GM10266 (cell line): ENCODE measurements at regions not wholly inside any gene's neighbourhood (a gene's known extent, or its start where the extent isn't known, plus 50 kb on each side); places are given as distances from the start of the nearest gene placed in this dataset.
"Not testable (repeated sequence)": the region's sequence is repeated elsewhere in the genome, so short reads cannot be mapped to it uniquely, and the experiment has no call there.

ENCODE experiments used
- DNase-seq: peaks from one replicate; pipeline ENCODE4 v3.0.0; 2012; ENCODE audit errors: extremely low spot score
- CTCF ChIP-seq: IDR thresholded peaks from 2 replicates; pipeline ENCODE4 v1.5.1; 2012; ENCODE audit warnings: mild to moderate bottlenecking, low read depth; ENCODE audit not compliant: control insufficient read depth, insufficient read depth; ENCODE audit errors: missing control alignments

- TF ChIP-seq CTCF = no peak
These were observed 155.9 kb downstream of the SEC23IP start for GRCh38 chr10:120048391-120048790.

GRCh38 chr10:120051671-120052070 lies 159.1 kb downstream of the SEC23IP start:
- no peak for DNase-seq
- TF ChIP-seq CTCF = no peak

More at GRCh38 chr10:120048391-120048790, 155.9 kb downstream of the SEC23IP start:
- DNase-seq = no peak

GRCh38 chr10:120052964-120053702 lies 160.6 kb downstream of the SEC23IP start:
- no peak for DNase-seq
- no peak for TF ChIP-seq CTCF

- not testable (repeated sequence) for DNase-seq
These were observed 167.3 kb downstream of the SEC23IP start for GRCh38 chr10:120059790-120060189.

GRCh38 chr10:120067427-120067826 lies 174.9 kb downstream of the SEC23IP start:
- TF ChIP-seq CTCF = no peak
- no peak for DNase-seq

GRCh38 chr10:120069700-120070099 lies 177.2 kb downstream of the SEC23IP start:
- DNase-seq = no peak

GRCh38 chr10:120075349-120075748 lies 182.8 kb downstream of the SEC23IP start:
- TF ChIP-seq CTCF = no peak

More at GRCh38 chr10:120069700-120070099, 177.2 kb downstream of the SEC23IP start:
- TF ChIP-seq CTCF = no peak

GRCh38 chr10:120076996-120077706 lies 184.6 kb downstream of the SEC23IP start:
- no peak for TF ChIP-seq CTCF
- no peak for DNase-seq

More at GRCh38 chr10:120075349-120075748, 182.8 kb downstream of the SEC23IP start:
- DNase-seq = no peak
